ENCODE measurements at regions not wholly inside any gene's neighbourhood (a gene's known extent, or its start where the extent isn't known, plus 50 kb on each side); places are given as distances from the start of the nearest gene placed in this dataset.

DNA sequence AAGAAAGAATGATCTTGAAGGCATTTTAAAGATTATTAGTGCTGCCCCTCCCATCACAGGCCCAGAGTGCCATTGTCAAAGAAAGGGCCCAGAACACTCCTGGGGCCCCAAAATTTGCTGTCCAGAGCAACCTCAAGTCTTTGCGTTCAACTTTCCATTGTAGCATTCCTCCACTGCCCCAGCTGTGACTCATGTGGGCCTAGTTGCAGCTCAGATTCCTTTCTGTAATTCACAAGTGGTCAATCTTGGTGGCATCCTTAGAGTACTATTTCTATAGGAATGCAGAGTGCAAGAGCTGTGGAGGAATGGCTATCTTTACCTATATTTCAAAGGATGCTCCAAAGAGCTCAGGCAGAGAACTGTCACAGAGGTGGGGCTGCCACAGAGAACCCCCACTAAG, 1500.8 kb upstream of the IGFBP7 start:
- TF ChIP-seq, protein P1, sequence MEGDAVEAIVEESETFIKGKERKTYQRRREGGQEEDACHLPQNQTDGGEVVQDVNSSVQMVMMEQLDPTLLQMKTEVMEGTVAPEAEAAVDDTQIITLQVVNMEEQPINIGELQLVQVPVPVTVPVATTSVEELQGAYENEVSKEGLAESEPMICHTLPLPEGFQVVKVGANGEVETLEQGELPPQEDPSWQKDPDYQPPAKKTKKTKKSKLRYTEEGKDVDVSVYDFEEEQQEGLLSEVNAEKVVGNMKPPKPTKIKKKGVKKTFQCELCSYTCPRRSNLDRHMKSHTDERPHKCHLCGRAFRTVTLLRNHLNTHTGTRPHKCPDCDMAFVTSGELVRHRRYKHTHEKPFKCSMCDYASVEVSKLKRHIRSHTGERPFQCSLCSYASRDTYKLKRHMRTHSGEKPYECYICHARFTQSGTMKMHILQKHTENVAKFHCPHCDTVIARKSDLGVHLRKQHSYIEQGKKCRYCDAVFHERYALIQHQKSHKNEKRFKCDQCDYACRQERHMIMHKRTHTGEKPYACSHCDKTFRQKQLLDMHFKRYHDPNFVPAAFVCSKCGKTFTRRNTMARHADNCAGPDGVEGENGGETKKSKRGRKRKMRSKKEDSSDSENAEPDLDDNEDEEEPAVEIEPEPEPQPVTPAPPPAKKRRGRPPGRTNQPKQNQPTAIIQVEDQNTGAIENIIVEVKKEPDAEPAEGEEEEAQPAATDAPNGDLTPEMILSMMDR (conservative IDR thresholded peaks at IDR 0.05; ENCODE audit: low read depth, low read length) = no peak
- no peak for DNase-seq (ENCODE audit: low read depth)
- no peak overlapping the region for H3K4me3 ChIP-seq (ENCODE audit: low read length)

GRCh38 chr4:58606303-58606702, 1496.1 kb upstream of the IGFBP7 start:
- TF ChIP-seq, protein P1 (conservative IDR thresholded peaks at IDR 0.05; ENCODE audit: low read depth, low read length) = no peak
- no peak for DNase-seq (ENCODE audit: low read depth)

DNA sequence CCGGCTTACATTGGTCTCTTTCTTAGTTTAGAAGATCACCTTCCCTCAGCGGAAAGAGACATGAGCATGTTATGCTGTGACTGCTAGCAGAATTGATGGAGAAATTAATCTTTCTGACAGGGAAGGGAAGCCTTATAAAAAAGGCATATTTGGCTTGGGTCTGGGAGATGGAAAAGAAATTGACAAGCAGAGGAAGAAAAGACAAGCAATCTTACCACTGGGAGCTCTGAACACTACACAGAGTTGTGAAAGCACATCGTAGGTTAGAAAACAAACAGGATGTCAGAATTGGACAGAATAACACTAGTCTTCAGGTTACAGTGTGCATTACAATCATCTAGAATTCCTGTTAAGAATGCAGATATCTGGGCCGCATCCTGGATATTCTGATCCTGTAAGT, 1493.8 kb upstream of the IGFBP7 start:
- no peak overlapping the region for H3K4me3 ChIP-seq (ENCODE audit: low read length)
- TF ChIP-seq, protein P1 (conservative IDR thresholded peaks at IDR 0.05; ENCODE audit: low read depth, low read length) = no peak
- no peak for DNase-seq (ENCODE audit: low read depth)

More at GRCh38 chr4:58606303-58606702, 1496.1 kb upstream of the IGFBP7 start:
- H3K4me3 ChIP-seq (ENCODE audit: low read length) = no peak overlapping the region

GRCh38 chr4:58602731-58603359, 1492.7 kb upstream of the IGFBP7 start:
- TF ChIP-seq, protein P1 (conservative IDR thresholded peaks at IDR 0.05; ENCODE audit: low read depth, low read length) = no peak
- no peak for DNase-seq (ENCODE audit: low read depth)
- no peak overlapping the region for H3K4me3 ChIP-seq (ENCODE audit: low read length)

GRCh38 chr4:58602022-58602421, 1491.8 kb upstream of the IGFBP7 start:
- TF ChIP-seq, protein P1 (conservative IDR thresholded peaks at IDR 0.05; ENCODE audit: low read depth, low read length) = no peak
- DNase-seq (ENCODE audit: low read depth) = no peak
- no peak overlapping the region for H3K4me3 ChIP-seq (ENCODE audit: low read length)

- no peak for DNase-seq (ENCODE audit: low read depth)
- H3K4me3 ChIP-seq (ENCODE audit: low read length) = no peak overlapping the region
- TF ChIP-seq, protein P1 (conservative IDR thresholded peaks at IDR 0.05; ENCODE audit: low read depth, low read length) = no peak
These were observed 1490.1 kb upstream of the IGFBP7 start for GRCh38 chr4:58600290-58600689.

DNA sequence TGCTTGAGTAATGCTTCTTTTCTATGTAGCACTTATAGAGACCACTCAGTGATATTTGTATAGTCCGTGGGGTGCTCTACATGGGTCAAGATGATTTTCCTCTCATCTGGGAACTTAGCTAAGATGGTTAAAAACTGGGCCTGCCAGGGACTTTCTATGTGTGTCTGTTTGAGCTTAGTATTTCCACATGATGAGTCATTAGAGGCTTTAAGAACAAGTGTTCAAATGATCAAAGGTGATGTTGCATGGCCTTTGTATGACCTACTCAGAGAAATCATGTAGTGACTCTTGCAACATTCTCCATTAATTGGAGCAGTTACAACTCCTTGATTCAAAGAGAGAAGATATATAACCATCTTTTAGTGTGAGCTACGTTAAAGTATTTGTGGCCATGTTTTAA, 1480.5 kb upstream of the IGFBP7 start:
- DNase-seq (ENCODE audit: low read depth) = peak; percentile 53
- TF ChIP-seq, protein P1 (conservative IDR thresholded peaks at IDR 0.05; ENCODE audit: low read depth, low read length) = no peak
- H3K4me3 ChIP-seq (ENCODE audit: low read length) = no peak overlapping the region
